Occipital lobe (tissue), 1 donor: ENCODE measurements at regions not wholly inside any gene's neighbourhood (a gene's known extent, or its start where the extent isn't known, plus 50 kb on each side); places are given as distances from the start of the nearest gene placed in this dataset.
"Not testable (repeated sequence)": the region's sequence is repeated elsewhere in the genome, so short reads cannot be mapped to it uniquely, and the experiment has no call there.

Experiments used
- DNase-seq: peaks from one replicate; lab custom pipeline; 2025; lab: John Stamatoyannopoulos, UW

DNA sequence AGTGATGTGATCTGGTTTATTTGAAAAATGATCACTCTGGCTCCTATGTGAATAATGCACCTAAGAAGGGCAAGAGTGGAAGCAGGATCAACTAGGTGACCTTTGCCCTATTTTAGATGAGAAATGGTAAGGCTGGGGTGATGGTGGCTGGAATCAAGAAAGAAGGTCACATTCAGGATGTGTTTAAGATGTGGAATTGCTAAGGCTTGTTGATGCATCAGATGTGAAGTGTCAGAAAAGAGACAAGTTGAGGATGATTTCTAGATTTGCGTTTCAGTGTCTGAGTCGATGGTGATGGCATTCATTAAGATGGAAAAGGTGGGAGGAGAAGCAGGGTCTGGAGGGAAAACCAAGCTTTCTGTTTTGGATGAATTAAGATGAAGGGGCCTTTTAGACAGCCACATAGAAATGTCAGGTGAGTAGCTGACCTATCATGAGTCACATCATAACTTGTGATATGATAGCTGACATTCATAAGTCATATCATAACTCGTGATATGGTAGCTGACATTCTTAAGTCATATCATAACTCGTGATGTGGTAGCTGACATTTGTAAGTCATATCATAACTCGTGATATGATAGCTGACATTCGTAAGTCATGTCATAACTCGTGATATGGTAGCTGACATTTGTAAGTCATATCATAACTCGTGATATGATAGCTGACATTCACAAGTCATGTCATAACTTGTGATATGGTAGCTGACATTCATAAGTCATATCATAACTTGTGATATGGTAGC is 101.2 kb upstream of the SEC11C start:
- no peak for DNase-seq

DNA sequence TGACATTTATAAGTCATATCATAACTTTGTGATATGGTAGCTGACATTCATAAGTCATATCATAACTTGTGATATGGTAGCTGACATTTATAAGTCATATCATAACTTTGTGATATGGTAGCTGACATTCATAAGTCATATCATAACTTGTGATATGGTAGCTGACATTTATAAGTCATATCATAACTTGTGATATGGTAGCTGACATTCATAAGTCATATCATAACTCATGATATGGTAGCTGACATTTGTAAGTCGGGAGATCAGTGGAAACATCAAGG is 100.7 kb upstream of the SEC11C start:
- not testable (repeated sequence) for DNase-seq

DNA sequence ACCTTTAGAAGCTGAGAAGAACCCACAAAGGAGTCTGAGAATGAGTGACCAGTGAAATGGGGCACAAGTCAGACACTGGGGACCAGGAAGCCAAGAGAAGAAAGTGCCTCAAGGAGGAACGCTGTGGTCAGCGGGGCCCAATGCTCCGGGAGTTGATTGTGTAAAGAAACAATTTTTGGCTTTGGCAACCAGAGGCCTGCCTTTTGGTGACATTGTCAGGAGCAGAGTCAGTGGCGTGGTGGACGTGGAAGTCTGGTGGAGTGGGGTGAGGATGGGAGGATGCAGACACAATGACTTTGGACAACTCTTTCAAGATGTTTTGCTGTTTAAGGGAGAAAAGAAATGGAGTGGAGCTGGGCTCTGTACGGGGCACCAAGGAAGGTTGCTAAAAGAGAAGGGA is 100.2 kb upstream of the SEC11C start:
- DNase-seq, result no peak

DNA sequence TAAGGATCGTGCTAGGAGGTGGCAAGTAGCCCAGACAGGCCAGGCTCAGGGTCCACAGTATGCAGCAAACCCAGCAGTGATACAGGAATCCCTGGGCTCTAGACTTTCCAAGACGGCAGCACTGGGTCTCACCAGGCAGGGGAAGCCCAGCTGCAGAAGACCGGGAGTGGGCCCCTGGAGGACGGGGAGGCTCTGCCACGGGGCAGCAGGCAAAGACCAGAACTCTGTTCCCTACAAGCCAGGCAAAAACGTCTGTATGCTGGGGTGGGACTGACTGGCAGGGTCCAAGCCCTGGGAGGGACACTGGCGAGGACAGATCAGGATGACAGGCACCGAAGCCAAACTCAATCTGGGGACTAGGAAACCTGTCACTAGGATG is 98.9 kb upstream of the SEC11C start:
- DNase-seq, result no peak

DNA sequence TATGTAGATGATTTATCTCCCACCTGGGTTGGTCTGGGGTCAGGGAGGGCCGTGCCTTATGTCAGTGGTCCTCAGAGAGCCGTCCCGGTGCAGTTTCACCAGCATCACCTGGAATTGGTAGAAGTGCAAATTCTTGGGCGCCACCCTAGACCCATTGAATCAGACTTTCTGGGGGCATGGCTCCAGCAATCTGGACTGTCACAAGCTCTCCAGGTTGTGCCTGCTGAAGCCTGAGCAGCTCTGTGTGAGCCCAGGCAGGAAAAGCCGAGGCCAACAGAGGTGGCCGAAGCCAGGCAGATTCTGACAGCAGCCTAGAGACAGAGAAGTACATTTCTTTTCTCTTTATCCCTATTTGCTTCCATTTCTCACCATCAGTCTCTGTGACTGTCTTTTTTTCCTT is 98.4 kb upstream of the SEC11C start:
- DNase-seq, result no peak

DNA sequence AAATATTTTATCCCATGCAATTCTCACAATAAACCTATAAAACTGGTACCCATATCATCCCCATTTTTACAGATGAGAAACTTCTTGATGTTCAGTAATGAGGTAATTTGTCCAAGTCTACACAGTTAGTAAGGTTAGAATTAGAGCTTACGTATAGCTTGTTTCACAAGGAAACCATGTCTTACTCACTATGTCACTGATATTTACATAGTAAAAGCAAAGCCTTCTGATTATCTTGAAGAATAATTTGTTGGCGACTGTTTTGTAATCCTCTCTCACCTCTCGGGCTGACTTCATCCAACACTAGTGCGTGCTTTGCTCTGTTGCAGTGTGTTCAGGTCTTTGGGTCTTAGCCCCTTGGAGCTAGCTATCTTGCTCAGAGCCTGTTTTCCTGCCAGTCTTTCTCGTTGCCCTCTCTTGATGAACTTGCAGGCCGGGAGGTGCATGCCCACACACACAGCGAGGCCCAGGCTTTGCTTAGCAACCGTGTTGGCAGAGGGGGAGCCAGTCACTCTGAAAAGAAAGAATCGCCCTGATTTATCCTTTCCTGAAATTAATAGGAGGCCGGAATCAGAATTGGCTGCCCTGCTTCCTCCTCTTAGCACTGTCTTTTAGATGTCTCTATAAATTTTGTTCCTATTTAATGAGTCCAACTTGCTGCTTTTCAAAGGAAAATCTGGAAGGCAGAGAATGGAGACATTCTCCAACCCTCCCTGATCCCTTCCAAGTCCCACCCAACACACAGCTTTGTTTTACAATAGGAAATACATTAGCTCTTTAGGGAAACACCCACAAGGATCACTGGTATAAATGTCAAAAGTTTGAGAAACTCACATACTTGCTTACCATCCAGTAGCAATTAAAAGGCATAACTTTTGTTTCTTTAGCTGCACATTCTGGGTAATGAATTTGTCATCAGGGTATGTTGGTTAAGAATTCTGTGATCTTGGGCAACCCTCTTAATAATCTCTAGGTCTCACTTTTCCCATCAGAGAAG is 97.6 kb upstream of the SEC11C start:
- DNase-seq, result peak; percentile 19

DNA sequence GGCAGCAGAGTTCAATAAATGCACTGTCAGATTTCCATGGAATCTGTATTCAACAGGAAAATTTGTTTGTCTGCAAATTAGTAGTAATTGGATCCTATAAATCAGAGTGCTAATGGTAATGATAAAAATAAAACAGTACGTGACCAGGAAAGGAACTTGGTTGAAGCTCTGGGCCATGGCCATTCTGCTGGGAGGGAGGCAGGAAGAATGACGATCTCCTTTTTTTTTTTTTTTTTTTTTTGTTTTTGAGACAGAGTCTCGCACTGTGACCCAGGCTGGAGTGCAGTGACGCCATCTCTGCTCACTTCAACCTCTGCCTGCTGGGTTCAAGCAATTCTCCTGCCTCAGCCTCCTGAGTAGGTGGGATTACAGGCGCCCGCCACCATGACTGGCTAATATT is 94.8 kb upstream of the SEC11C start:
- no peak for DNase-seq

DNA sequence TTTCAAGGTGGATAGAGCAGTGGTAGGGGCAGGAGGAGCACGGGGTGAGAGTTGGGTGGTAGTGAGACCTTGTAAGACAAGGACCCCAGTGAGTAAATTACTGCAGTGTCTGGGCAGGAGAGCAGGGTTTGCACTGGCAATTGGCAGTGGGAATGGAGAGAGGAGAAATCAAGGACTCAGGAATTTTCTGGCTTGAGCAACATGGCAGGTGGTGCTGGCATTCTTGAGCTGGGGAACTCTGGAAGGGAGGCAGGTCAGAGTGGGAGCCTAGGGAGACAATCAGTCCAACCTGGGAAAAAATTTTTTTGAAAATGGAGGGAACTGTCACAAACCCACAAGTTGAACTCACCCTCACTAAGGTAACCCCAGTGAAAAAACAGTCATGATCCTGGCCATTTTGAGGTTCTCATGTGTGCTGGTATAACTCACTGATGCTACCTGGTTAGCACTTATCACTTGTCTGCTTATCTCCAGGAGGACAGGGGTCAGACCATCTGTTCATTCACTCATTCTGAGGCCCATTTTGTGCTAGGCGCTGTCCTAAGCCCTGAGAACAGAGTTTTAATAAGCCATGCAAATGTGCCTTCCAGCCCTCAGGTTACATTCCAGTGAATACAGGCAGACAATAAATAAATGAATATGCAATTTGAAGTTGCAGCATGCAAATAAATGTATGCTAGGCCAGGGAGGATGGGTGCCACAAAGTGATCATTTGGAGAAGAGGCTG is 92.2 kb upstream of the SEC11C start:
- no peak for DNase-seq

DNA sequence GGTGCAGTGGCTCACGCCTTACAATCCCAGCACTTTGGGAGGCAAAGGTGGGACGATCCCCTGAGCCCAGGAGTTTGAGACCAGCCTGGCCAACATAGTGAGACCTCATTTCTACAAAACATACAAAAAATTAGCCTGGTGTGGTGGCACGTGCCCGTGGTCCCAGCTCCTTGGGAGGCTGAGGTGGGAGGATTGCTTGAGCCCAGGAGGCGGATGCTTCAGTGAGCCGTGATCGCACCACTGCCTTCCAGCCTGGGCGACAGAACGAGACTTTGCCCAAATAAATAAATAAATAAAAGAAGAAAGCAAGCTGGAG is 91.7 kb upstream of the SEC11C start:
- no peak for DNase-seq

DNA sequence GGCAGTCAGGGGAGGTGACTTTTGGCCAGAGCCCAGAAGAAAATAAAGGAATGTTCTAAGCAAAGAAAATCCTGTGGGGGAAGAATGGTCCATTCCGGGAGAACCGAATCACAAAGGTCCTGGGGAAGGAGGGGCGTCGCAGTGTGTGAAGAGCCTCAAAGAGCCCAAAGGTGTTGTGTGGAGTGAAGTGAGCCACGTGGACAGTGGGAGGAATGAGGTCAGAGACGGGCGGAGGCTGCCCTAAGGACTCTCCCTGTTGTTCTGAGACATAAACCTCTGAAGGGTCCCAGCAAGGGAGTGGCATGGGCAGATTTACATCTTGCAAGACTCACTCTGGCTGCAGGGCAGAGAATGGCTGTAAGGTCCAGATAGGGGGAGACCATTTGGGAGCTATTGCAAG is 91.3 kb upstream of the SEC11C start:
- DNase-seq, result no peak

DNA sequence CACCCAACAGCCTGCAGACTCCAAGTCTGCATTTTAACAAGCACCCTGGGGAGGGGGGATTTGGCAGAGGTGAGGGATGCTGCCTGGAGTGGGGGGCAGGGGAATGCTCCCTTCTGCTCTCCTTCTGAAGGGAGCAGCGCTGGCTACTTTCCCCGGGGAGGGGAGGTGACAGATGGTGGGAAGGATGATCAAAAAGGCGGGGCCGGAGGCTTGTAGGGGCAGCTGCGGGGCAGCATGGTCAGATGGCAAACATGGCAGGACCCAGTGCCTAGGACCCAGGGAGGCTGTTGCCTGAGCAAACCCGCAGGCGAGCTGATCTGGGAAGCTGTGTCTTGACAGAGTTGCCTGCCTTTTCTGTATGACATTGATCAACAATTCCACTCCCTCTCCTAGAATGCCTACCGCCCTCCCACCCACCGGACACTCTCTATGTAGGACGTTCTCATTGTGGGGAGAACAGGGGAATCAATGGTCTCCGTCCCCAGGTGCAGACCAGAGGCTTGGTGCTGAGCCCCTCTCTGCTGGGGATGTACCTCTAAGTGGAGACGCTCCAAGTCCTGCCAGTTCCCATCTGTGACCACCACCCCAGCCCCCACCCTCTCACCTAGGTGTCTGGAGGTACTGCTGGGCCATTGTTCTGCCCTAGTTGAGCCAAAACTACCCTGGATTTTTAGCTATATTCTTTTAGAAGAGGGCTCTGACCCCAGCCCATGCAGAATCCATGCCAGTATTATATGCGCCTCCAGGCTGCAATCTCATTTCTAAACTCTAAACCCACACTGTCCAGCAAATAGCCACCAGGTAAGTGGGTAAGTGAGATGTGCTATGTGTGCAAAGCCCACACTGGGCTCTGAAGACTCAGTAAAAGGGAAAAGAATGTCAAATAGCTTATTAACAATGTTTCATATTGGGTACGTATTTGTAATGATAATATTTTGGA is 89.7 kb upstream of the SEC11C start:
- no peak for DNase-seq

DNA sequence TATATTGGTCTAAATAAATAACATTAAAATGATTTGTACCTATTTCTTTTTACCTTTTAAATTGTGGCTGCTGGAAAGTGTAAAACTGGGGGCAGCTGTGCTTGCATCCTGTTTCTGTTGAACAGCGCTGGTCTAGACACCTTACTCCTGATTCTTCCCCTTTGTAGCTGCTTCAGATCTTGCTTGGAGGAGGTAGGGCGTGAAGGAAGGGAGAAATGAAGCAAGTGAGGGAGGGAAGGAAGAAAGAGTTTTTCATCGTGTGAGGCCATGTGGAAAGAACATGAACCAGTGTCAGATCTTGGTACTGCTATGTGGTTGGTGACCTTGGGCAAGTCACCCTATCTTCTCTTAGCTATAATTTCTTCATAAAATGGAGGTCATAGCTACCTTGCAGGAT is 89.0 kb upstream of the SEC11C start:
- DNase-seq, result no peak

DNA sequence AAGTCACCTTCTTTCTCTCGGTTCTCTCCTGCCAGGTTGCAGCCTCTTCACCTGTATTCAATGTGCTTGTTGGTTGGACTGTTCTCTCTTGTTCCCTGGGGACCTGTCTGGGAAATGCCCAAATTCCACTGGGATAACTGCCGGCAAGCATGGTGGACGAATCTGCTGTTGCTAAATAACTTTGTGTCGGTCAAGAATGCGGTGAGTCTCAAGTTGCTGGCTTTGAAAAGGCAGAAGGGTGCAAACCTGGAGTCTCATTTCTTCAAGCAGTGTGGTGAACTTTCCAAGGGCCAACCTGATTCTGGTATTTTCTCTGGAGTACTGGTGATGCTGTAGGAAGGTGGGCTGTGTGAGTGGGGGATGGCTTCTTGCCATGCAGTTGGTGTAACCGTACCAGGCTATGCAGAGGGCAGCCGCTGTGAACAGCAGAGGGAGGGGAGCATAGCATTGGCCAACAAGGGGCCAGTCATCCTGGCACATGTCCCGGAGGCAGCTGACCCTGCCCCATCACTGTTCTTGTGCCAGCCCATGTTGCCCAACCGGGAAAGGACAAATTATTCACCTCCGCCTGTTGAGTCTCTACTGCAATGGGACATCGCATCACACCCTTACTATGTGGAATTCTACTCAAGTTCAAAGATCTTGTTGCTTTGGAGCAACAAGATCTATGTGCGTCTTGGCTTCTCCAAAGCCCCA is 88.1 kb upstream of the SEC11C start:
- no peak for DNase-seq

DNA sequence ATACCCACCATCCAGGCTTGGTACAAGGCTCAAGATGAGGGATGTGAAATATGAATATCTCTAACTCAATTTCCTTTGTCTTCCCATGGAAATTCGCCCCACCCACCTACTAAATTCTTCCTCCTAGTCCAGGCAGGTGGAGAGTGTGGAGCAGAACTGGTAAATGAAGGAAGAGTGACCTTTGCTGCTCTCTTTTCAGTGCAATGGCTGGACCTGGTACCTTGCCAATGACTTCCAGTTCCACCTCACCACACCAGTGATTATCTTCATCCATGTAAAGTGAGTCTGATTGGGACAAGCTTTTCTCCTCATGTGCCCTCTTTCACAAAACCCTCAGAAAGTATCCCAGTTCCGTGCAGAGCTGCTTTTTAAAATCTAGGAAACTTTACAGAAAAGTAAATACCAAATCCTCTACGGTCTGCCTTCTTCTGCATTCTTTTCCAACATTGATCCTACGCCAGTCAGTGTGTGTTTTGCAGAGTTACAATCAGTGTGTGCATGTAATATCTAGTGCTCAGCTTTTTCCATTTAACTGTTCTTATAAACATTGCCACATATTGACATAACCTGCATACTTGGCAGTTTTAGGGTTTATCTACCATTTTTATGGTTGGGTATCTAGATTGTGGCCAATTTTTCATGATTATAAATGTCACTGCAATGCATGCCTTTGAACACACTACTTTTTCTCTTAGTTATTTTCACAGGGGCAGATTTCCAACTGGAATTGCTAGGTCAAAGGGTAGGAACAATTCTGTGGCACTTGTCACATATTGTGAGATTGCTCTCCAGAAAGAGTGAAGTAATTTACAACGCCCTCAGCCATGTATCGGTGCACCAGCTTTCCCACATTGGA is 86.5 kb upstream of the SEC11C start:
- DNase-seq, result no peak

DNA sequence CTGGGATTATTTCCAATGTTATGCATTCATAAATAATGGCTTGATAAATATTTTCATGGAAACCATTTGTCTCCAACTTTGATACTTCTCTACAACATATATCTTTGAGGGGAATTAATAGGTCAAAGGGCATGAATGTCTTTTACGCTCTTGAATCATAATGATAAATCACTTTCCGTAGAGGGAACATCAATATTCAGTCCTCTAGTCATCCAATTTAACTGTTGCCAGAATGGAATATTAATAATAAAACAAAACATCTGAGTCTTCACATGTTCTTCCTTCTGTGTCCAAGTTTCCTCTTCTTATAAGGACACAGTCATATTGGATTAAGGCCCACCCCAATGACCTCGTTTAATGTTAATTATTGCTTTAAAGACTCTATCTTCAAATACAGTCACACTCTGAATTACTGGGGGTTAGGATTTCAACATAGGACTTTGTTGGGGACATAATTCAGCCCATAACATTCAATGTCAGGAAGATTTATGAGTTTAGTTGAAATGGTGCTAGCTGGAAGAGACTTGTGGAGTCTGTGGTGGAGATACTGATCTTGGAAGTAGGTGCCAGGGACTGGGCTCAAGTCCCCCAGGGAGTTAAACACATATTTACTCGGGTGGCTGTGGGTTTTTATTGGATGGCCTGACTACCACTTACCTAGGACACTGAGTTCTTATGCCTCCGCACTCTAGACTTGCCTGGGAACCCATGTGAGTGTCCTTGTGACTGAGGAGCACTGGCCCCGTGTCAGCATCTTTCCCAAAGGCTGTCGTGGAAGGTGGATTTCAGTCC is 85.0 kb upstream of the SEC11C start:
- no peak for DNase-seq

DNA sequence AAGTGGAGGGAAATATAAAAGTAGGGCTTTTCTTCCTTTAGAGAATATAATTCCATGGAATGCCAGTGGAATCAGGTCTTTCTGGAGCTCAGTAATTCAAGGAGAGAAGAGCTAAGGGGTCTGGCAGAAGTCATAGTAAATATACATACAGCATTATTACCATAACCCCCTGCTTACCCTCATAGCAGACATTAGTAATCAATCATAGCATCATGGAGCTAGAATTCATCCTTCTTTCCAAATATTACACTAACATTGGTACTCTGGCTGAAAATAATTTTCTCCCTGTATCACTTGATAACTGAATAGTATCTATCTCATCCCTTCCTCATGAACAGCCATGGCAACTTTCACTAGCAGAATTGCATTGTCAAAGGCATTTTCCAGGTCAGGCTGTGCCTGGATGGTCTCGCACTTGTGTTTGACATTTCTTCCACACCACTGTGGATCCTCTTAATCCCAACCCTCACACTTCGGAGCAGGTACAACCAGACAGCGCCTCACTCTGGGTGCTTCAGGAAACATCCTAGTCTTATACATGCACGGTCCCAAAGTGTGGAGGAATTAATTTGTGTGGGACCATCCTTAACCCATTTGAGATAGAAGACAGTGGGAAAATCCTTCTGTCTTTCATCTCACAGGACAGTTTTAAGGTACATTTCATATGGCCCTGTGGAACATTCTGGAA is 84.2 kb upstream of the SEC11C start:
- no peak for DNase-seq

DNA sequence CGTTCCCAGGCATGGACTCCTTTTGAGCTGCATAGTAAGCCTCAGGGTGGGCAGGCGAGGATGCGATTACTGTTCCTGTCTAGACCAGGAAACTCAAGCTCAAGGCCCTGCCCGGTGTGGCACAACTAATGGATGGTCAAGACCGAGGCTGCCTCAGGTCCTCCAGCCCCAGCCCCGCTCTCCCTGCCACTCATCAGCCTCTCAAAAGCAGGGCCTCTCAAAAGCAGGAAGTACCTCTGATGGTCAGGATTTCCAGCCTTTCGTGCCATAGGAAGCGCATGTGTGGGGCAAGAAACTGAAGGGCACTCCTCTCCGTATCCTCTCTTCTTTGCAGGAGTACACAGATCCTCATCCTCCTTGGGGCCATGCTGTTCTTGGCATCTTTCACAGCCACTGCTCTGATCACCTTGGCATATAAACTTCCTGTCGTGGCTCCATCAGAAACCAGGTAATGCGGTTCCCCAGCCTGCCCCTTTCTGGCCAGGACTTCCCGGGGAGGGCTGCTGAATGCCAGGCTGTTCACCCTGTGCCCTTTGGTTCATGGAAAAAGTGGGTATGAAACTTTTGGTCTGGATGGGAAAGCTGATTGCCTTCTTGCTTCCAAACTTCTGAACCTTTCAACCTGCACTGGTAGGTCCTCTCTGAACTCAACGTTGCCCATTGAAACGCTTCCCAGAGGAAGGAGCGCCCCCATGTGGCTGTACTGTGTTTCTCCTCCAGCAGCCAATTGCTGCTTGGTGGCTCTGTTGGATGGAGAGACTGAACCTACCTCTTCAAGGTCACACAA is 82.8 kb upstream of the SEC11C start:
- DNase-seq, result peak; percentile 52

DNA sequence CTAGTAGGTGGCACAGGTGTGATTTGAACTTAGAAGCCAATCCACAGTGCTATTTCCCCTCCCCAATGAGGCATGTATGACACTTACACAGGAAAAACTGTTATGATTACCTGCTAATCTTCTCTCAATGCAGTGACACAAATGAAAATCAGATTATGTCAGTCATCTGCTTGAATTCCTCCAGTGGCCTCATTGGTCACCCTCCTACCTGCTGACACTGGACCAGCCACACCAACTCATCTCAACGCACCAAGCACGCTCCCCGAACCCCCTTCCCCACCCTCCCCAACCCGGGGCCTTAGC is 82.2 kb upstream of the SEC11C start:
- no peak for DNase-seq
